Adrenal gland (tissue), 9 donors: ENCODE measurements at regions not wholly inside any gene's neighbourhood (a gene's known extent, or its start where the extent isn't known, plus 50 kb on each side); places are given as distances from the start of the nearest gene placed in this dataset.

ENCODE experiments used
- DNase-seq, 7 donors: peaks; one replicate each; pipeline ENCODE4 v3.0.0-alpha.2; 2019 to 2020
- H3K27ac ChIP-seq, 5 donors: fragments of 200-600 bp; sonication (generic) in 4 of 5; 1 replicate in 3 of 5; 2 replicates in 2 of 5; pipeline versions ENCODE4 v1.5.1 to v1.8.0; 2016 to 2020; ENCODE audit warnings: mild to moderate bottlenecking in 1 of 5
- H3K27me3 ChIP-seq: fragments of 200-600 bp; 2 replicates; pipeline ENCODE4 v1.8.0; 2021
- H3K36me3 ChIP-seq, 2 donors: fragments of 200-600 bp; replicated peaks in 1 of 2; 1 replicate in 1 of 2; 2 replicates in 1 of 2; pipeline versions ENCODE4 v1.5.1 to v1.8.0; 2018 to 2022
- H3K4me1 ChIP-seq, 2 donors: fragments of 200-600 bp; replicated peaks in 1 of 2; 1 replicate in 1 of 2; 2 replicates in 1 of 2; pipeline versions ENCODE4 v1.5.1 to v1.8.0; 2018 to 2021
- H3K4me3 ChIP-seq, 4 donors: fragments of 200-600 bp; sonication (generic) in 3 of 4; one replicate each; pipeline ENCODE4 v1.5.1; 2016 to 2018
- H3K9me3 ChIP-seq, 3 donors: fragments of 200-600 bp; sonication (generic) in 1 of 3; replicated peaks in 1 of 3; 1 replicate in 2 of 3; 2 replicates in 1 of 3; pipeline versions ENCODE4 v1.5.1 to v1.8.0; 2016 to 2021
- POLR2A ChIP-seq, 2 donors: fragments of 450-650 bp; IDR thresholded peaks; one replicate each; pipeline ENCODE4 v1.6.1; 2017; ENCODE audit warnings: antibody characterized with exemption in 2 of 2, mild to moderate bottlenecking in 2 of 2, moderate library complexity in 1 of 2
- WGBS, 4 donors: extraction: QIAGEN DNeasy Blood & Tissue Kit in 2 of 4; methylation state at CpG; one replicate each; pipeline versions ENCODE4 v1.1.5 to v1.1.7; 2013 to 2017; 5-methylcytosine and 5-hydroxymethylcytosine counted together
- intact Hi-C, 2 donors: fragments of 100-400 bp; cut with DNase I; formaldehyde crosslinking; loops; one replicate each; pipeline versions ENCODE4 v1.14.1 to v1.15.0; 2022 to 2023
- TF ChIP-seq, protein P1 (sequence below), 6 experiments: fragments of 450-650 bp in 4 of 6; fragments of 200-600 bp in 2 of 6; sonication (generic) in 1 of 6; IDR thresholded peaks; 1 replicate in 5 of 6; 2 replicates in 1 of 6; pipeline versions ENCODE4 v1.5.1 to v1.8.0; 2016 to 2021; ENCODE audit warnings: antibody characterized with exemption in 6 of 6, mild to moderate bottlenecking in 2 of 6, moderate library complexity in 1 of 6
- donor health status: healthy with polysubstance abuse.
- donor health status: Bipolar disorder and iron deficiency.
- donor health status: DM: yes; HTN: yes; CAD: no.
- donor health status: DM: no; HTN: no; CAD: no.
- donor health status: DM: no; HTN: no; CAD: no.

DNA sequence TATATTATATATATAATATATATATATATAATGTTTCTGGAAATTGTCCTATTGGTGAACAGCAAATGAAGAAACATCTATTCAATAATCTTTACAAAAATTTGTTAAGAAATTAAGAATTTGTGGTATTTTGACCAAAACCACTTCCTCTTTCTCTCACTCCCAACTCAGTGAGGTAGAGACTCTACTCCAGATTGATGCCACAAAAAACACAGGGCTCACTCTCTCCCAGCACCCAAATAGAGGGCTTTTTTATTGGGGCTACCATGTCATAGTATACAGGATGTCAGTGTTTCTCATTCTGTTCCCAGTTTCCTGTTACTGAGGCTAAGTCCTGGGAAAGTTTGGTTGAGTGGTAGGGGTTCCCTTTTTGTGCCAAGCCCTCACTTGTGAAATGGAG, 1155.4 kb downstream of the BCL11A start:
- Histone ChIP-seq H3K4me3 (no peak overlapping the region), H3K27me3 (no peaks in the 10 kb centered on the region), H3K9me3 (no peaks in the 10 kb centered on the region), H3K36me3 (no peaks in the 10 kb centered on the region), H3K27ac (no peak overlapping the region), H3K4me1 (no peaks in the 10 kb centered on the region)
- no peak for TF ChIP-seq POLR2A (IDR thresholded peaks at IDR 0.05)
- TF ChIP-seq, protein P1, sequence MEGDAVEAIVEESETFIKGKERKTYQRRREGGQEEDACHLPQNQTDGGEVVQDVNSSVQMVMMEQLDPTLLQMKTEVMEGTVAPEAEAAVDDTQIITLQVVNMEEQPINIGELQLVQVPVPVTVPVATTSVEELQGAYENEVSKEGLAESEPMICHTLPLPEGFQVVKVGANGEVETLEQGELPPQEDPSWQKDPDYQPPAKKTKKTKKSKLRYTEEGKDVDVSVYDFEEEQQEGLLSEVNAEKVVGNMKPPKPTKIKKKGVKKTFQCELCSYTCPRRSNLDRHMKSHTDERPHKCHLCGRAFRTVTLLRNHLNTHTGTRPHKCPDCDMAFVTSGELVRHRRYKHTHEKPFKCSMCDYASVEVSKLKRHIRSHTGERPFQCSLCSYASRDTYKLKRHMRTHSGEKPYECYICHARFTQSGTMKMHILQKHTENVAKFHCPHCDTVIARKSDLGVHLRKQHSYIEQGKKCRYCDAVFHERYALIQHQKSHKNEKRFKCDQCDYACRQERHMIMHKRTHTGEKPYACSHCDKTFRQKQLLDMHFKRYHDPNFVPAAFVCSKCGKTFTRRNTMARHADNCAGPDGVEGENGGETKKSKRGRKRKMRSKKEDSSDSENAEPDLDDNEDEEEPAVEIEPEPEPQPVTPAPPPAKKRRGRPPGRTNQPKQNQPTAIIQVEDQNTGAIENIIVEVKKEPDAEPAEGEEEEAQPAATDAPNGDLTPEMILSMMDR (IDR thresholded peaks at IDR 0.05) = no peak
- no peak for DNase-seq
- intact Hi-C loops = no loop called here

DNA sequence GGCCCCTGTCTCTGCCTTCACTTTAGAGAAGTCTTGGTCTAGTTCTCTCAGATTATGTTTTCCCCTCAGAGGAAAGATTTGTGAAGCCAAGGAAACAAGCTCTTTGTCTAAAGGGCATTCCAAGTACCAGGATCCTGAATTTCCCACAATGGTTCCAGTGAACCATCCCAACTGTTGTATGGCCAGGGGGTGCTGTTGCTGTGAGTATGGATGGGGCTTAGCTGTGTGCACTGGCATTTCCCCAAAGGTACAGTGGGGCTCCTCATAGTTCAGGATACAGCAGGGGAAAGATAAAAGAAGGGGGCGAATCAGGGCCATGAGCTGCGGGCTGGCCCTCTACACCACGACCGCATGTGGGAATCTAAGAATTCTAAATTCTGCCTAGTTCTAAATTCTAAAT, 1154.0 kb upstream of the FANCL start:
- intact Hi-C loops = no loop called here
- 92 to 96% (median 95%) methylated on average over 4 of the region's 4 CpGs for WGBS, 4 donors
- no peak for DNase-seq

DNA sequence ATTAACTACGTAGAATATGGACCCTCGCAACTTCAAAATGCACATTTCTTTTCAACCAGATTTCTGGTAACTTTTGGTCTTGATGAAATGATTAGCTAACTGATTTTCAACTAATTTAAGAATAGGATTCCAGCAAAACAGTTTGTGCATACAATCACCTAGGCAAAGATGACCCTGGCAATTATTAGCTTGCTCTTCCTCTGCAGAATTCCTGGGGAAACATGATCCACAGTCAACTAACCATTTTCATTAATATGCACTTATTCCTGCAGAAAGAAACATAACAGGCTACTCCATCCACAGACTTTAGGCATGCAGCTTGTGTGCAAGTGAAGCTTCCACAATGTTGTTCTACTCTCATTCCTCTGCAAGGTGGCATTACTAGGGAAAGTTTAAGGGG, 1150.8 kb upstream of the FANCL start:
- no peak overlapping the region for H3K27ac ChIP-seq
- intact Hi-C loops = no loop called here
- DNase-seq = no peak
- H3K4me1 ChIP-seq = no peaks in the 10 kb centered on the region
- no peaks in the 10 kb centered on the region for H3K36me3 ChIP-seq
- no peaks in the 10 kb centered on the region for H3K27me3 ChIP-seq
- WGBS, 4 donors = 94 to 98% (median 96%) methylated on average over 2 of the region's 2 CpGs
- no peaks in the 10 kb centered on the region for H3K9me3 ChIP-seq
- no peak overlapping the region for H3K4me3 ChIP-seq
- no peak for TF ChIP-seq POLR2A (IDR thresholded peaks at IDR 0.05)
- TF ChIP-seq, protein P1 (IDR thresholded peaks at IDR 0.05) = no peak

More for the DNA sequence above, 1154.0 kb upstream of the FANCL start:
- Histone ChIP-seq H3K4me3 (no peak overlapping the region), H3K27ac (no peak overlapping the region), H3K4me1 (no peaks in the 10 kb centered on the region), H3K9me3 (no peaks in the 10 kb centered on the region), H3K27me3 (no peaks in the 10 kb centered on the region), H3K36me3 (no peaks in the 10 kb centered on the region)
- no peak for TF ChIP-seq POLR2A (IDR thresholded peaks at IDR 0.05)
- TF ChIP-seq, protein P1 (IDR thresholded peaks at IDR 0.05) = no peak

DNA sequence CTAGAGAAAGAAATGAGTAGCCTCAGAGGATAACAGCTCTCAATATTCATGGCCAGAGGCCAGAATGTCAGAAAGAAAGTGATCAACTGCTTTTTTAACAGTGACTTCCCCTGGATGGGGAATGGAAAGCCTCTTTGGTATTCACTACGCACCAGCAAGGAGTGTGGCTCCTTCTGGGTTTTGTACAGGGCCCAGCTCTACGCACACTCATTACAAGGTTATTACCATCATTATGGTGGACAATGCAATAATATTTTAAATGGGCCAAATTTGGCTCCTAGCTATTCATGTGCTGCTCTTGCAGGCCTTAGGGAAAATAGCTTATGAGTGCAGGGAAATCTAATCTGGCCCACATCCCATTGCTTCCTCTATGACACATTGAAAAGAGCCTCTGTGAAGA, 1149.5 kb upstream of the FANCL start:
- Histone ChIP-seq H3K27ac (no peak overlapping the region), H3K4me1 (no peaks in the 10 kb centered on the region), H3K27me3 (no peaks in the 10 kb centered on the region), H3K4me3 (no peak overlapping the region), H3K9me3 (no peaks in the 10 kb centered on the region), H3K36me3 (no peaks in the 10 kb centered on the region)
- TF ChIP-seq, protein P1 (IDR thresholded peaks at IDR 0.05) = no peak
- TF ChIP-seq POLR2A (IDR thresholded peaks at IDR 0.05) = no peak
- WGBS, 4 donors = 87 to 97% (median 96%) methylated on average over 2 of the region's 2 CpGs
- DNase-seq = no peak
- intact Hi-C loops = no loop called here
